HCT116 (cell line): ENCODE measurements at regions not wholly inside any gene's neighbourhood (a gene's known extent, or its start where the extent isn't known, plus 50 kb on each side); places are given as distances from the start of the nearest gene placed in this dataset.

Experiments used
- CEBPB ChIP-seq: IDR thresholded peaks from 2 replicates; pipeline ENCODE4 v1.6.1; 2012; ENCODE audit warnings: low read depth
- ELF1 ChIP-seq: IDR thresholded peaks from 2 replicates; pipeline ENCODE4 v1.6.1; 2012; ENCODE audit warnings: low read depth, borderline replicate concordance
- JUND ChIP-seq: IDR thresholded peaks from 2 replicates; pipeline ENCODE4 v1.6.1; 2012
- POLR2A ChIP-seq: IDR thresholded peaks from 2 replicates; pipeline ENCODE4 v1.7.0; 2011; ENCODE audit warnings: borderline replicate concordance; ENCODE audit not compliant: insufficient read depth, insufficient read length; ENCODE audit errors: extremely low read depth
- POLR2AphosphoS5 ChIP-seq: IDR thresholded peaks from 2 replicates; pipeline ENCODE4 v1.6.1; 2011; ENCODE audit warnings: mild to moderate bottlenecking, low read depth, low read length, moderate library complexity
- RAD21 ChIP-seq: IDR thresholded peaks from 2 replicates; pipeline ENCODE4 v1.6.1; 2012; ENCODE audit warnings: low read depth, mild to moderate bottlenecking
- TF ChIP-seq, protein P1 (sequence below), 3 experiments: fragments of 200-600 bp in 1 of 3; sonication (generic) in 1 of 3; IDR thresholded peaks in 2 of 3; conservative IDR thresholded peaks in 1 of 3; 2 replicates each; pipeline ENCODE4 v1.5.1; 2012 to 2017; ENCODE audit warnings: low read depth in 2 of 3, low read length in 2 of 3, antibody characterized with exemption in 1 of 3, borderline replicate concordance in 1 of 3, control low read depth in 1 of 3, mild to moderate bottlenecking in 1 of 3, mixed read lengths in 1 of 3, mixed run types in 1 of 3, moderate library complexity in 1 of 3; ENCODE audit not compliant: insufficient read depth in 1 of 3
- TF ChIP-seq, protein P2 (sequence below): IDR thresholded peaks from 2 replicates; pipeline ENCODE4 v1.6.1; 2012

DNA sequence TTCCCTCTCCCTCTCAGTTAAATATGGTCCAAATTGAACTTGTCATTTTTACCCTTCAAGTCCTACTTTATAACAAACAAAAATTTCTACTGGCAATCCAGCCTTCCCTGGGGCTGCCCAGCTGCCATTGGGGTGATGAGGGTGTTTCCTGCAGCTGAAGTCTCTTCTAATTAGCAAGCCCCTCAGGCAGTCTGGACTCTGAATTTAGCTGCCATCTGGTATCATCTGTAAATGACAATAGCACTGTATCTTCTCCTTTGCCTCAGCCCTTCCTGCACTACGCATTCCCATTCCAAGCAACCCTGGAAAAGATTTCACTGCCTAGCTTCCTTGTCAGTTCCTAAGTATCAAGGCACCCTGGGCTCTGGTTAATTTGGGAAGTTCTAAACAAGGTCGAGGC is 331.1 kb upstream of the KLF12 start:
- no peak for TF ChIP-seq RAD21
- TF ChIP-seq, protein P1, sequence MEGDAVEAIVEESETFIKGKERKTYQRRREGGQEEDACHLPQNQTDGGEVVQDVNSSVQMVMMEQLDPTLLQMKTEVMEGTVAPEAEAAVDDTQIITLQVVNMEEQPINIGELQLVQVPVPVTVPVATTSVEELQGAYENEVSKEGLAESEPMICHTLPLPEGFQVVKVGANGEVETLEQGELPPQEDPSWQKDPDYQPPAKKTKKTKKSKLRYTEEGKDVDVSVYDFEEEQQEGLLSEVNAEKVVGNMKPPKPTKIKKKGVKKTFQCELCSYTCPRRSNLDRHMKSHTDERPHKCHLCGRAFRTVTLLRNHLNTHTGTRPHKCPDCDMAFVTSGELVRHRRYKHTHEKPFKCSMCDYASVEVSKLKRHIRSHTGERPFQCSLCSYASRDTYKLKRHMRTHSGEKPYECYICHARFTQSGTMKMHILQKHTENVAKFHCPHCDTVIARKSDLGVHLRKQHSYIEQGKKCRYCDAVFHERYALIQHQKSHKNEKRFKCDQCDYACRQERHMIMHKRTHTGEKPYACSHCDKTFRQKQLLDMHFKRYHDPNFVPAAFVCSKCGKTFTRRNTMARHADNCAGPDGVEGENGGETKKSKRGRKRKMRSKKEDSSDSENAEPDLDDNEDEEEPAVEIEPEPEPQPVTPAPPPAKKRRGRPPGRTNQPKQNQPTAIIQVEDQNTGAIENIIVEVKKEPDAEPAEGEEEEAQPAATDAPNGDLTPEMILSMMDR (IDR thresholded peaks at IDR 0.05 in 2 of 3, conservative IDR thresholded peaks at IDR 0.05 in 1 of 3; ENCODE audit: borderline replicate concordance in 1 of 3, insufficient read depth in 1 of 3, low read depth in 2 of 3, low read length in 2 of 3): no peak
- no peak for TF ChIP-seq POLR2AphosphoS5
- TF ChIP-seq CEBPB: no peak
- no peak for TF ChIP-seq ELF1
- TF ChIP-seq JUND: no peak
- no peak for TF ChIP-seq POLR2A
- TF ChIP-seq, protein P2, sequence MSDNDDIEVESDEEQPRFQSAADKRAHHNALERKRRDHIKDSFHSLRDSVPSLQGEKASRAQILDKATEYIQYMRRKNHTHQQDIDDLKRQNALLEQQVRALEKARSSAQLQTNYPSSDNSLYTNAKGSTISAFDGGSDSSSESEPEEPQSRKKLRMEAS: no peak
